HCT116 (cell line): ENCODE measurements at regions not wholly inside any gene's neighbourhood (a gene's known extent, or its start where the extent isn't known, plus 50 kb on each side); places are given as distances from the start of the nearest gene placed in this dataset.

Experiments
- ATAC-seq: fragments of 200-7000 bp; cut with Tn5 transposase; 2 replicates; pipeline ENCODE4 v1.9.1; 2020; ENCODE audit warnings: mild to moderate bottlenecking, moderate library complexity
- BruUV-seq: library from RNA; stranded (reverse); fragments of 400-500 nt; replicated peaks from 2 replicates; lab custom pipeline; 2021; lab: Mats Ljungman, UMichigan
- CTCF ChIA-PET: fragments of 300-600 bp; sonication (Branson Sonifier 250); formaldehyde crosslinking; loops from one replicate; lab custom pipeline; 2021; ENCODE audit warnings: antibody characterized with exemption; lab: Charles Lee
- POLR2A ChIA-PET: fragments of 300-600, 350-600 bp; sonication (Branson Sonifier 250); formaldehyde crosslinking; loops from one replicate; lab custom pipeline; 2021; ENCODE audit warnings: antibody characterized with exemption; lab: Charles Lee
- RAD21 ChIA-PET, 2 experiments: fragments of 300-600 bp; sonication (Branson Sonifier 250); formaldehyde crosslinking; loops; one replicate each; lab custom pipeline; 2023; ENCODE audit warnings: low total read pairs in 2 of 2; ENCODE audit not compliant: uncharacterized antibody in 2 of 2, unreplicated experiment in 2 of 2, low non-redundant PET in 1 of 2; lab: Charles Lee
- DNase-seq: peaks from one replicate; pipeline ENCODE4 v3.0.0-alpha.2; 2010; ENCODE audit warnings: low read depth, low spot score
- H2AFZ ChIP-seq: fragments of 200-600 bp; shearing (Covaris generic), sonication (generic); 2 replicates; pipeline ENCODE4 v1.6.1; 2017; ENCODE audit warnings: low read depth, mixed run types, mixed read lengths, antibody characterized with exemption, low read length; ENCODE audit not compliant: poor library complexity, severe bottlenecking
- H3K27ac ChIP-seq: 2 replicates; pipeline ENCODE4 v1.5.1; 2012; ENCODE audit warnings: low read depth, low read length
- H3K27me3 ChIP-seq: fragments of 200-600 bp; sonication (generic); 2 replicates; pipeline ENCODE4 v1.6.1; 2016; ENCODE audit warnings: mixed run types, low read length, mixed read lengths; ENCODE audit not compliant: insufficient read depth
- H3K36me3 ChIP-seq, 2 experiments: fragments of 200-500 bp in 1 of 2; fragments of 200-600 bp in 1 of 2; sonication (Bioruptor generic) in 1 of 2; sonication (generic) in 1 of 2; 2 replicates each; pipeline versions ENCODE4 v1.5.1 to v1.6.1; 2014 to 2016; ENCODE audit warnings: low read length in 2 of 2, inconsistent platforms in 1 of 2, mixed read lengths in 1 of 2, mixed run types in 1 of 2; ENCODE audit not compliant: insufficient read depth in 2 of 2, control insufficient read depth in 1 of 2
- H3K4me1 ChIP-seq, 2 experiments: fragments of 200-600 bp in 1 of 2; sonication (generic) in 1 of 2; 2 replicates each; pipeline versions ENCODE4 v1.5.1 to v1.6.1; 2012 to 2017; ENCODE audit warnings: low read length in 2 of 2, inconsistent platforms in 1 of 2, mild to moderate bottlenecking in 1 of 2, mixed read lengths in 1 of 2, mixed run types in 1 of 2, moderate library complexity in 1 of 2; ENCODE audit not compliant: insufficient read depth in 2 of 2, control insufficient read depth in 1 of 2
- H3K4me2 ChIP-seq: fragments of 200-600 bp; sonication (generic); 2 replicates; pipeline ENCODE4 v1.6.1; 2017; ENCODE audit warnings: mixed run types, low read length, mixed read lengths
- H3K4me3 ChIP-seq, 2 experiments: fragments of 200-600 bp in 1 of 2; sonication (generic) in 1 of 2; replicated peaks in 1 of 2; 2 replicates each; pipeline ENCODE4 v1.5.1; 2011 to 2016; ENCODE audit warnings: low read length in 2 of 2, control low read depth in 1 of 2, low read depth in 1 of 2, mild to moderate bottlenecking in 1 of 2, mixed read lengths in 1 of 2, mixed run types in 1 of 2
- H3K79me2 ChIP-seq: fragments of 200-600 bp; sonication (generic); 2 replicates; pipeline ENCODE4 v1.6.1; 2017; ENCODE audit warnings: mild to moderate bottlenecking, mixed run types, low read length, moderate library complexity, mixed read lengths; ENCODE audit not compliant: insufficient read depth
- H3K9ac ChIP-seq: fragments of 200-600 bp; sonication (generic); 2 replicates; pipeline ENCODE4 v1.6.1; 2016; ENCODE audit warnings: low read length, mixed read lengths
- H3K9me2 ChIP-seq: fragments of 200-600 bp; sonication (generic), shearing (Covaris generic); 2 replicates; pipeline ENCODE4 v1.6.1; 2017; ENCODE audit warnings: mixed run types, mild to moderate bottlenecking, moderate library complexity; ENCODE audit not compliant: insufficient read depth
- H3K9me3 ChIP-seq, 2 experiments: fragments of 200-500 bp in 1 of 2; fragments of 200-600 bp in 1 of 2; sonication (Bioruptor generic) in 1 of 2; sonication (generic) in 1 of 2; 2 replicates each; pipeline ENCODE4 v1.6.1; 2014 to 2017; ENCODE audit warnings: low read length in 2 of 2, mixed read lengths in 2 of 2, inconsistent platforms in 1 of 2, low read depth in 1 of 2, mild to moderate bottlenecking in 1 of 2, mixed run types in 1 of 2, moderate library complexity in 1 of 2; ENCODE audit not compliant: control insufficient read depth in 1 of 2, insufficient read depth in 1 of 2
- H4K20me1 ChIP-seq: fragments of 200-600 bp; sonication (generic), shearing (Covaris generic); 2 replicates; pipeline ENCODE4 v1.6.1; 2017; ENCODE audit warnings: mixed run types, mild to moderate bottlenecking, moderate library complexity; ENCODE audit not compliant: insufficient read depth
- CBX3 ChIP-seq: IDR thresholded peaks from 2 replicates; pipeline ENCODE4 v1.6.1; 2012; ENCODE audit warnings: low read depth
- EZH2 ChIP-seq: fragments of 200-600 bp; sonication (generic); IDR thresholded peaks from 2 replicates; pipeline ENCODE4 v1.6.1; 2017; ENCODE audit warnings: antibody characterized with exemption, mixed run types
- POLR2A ChIP-seq: IDR thresholded peaks from 2 replicates; pipeline ENCODE4 v1.7.0; 2011; ENCODE audit warnings: borderline replicate concordance; ENCODE audit not compliant: insufficient read depth, insufficient read length; ENCODE audit errors: extremely low read depth
- SIN3A ChIP-seq: IDR thresholded peaks from 2 replicates; pipeline ENCODE4 v1.6.1; 2012; ENCODE audit warnings: low read depth
- TCF7L2 ChIP-seq: IDR thresholded peaks from 2 replicates; pipeline ENCODE4 v1.7.0; 2011; ENCODE audit warnings: borderline replicate concordance, inconsistent platforms; ENCODE audit not compliant: insufficient read depth, insufficient read length; ENCODE audit errors: extremely low read depth
- intact Hi-C: fragments of 100-400 bp; cut with micrococcal nuclease; formaldehyde crosslinking; loops from 2 replicates; pipeline ENCODE4 v1.10.0; 2022
- TF ChIP-seq, protein P1 (sequence below): IDR thresholded peaks from 2 replicates; pipeline ENCODE4 v1.6.1; 2012

DNA sequence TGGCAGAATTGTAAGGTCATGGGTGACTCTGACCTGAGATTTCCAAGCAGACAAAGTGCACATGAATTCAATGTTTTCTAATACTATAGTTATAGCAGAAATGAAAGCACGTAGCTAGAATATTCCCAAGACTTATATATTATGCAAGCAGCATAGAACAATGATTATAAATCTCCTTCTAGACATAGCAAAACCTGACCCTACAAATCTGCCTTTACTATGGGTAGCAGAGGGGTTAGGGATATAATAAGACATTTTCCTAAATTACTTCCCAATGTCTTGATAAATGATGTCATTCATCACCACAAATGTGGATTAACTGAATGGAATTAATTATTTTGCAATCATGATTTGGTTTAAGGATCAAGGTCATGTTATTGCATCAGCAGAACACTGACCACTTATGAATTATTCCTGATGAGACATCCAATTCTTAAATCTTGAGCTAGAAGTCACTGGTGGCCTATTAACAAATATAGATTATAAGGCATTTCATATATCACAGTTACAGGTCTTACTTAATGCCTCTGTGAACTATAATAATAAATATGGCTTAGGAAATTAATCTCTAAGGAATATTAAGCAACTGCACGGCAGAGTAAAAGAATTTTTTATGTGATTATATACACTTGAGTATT, 776.6 kb downstream of the AMY1C start:
- POLR2A ChIA-PET = no interaction called here
- BruUV-seq = no TSS peak
- Histone ChIP-seq H3K27me3 (no peaks in the 10 kb centered on the region), H3K36me3 (no peaks in the 10 kb centered on the region)
- intact Hi-C loops = no loop called here
- RAD21 ChIA-PET = no interaction called here
- no peak for TF ChIP-seq POLR2A
- no peak for TF ChIP-seq TCF7L2
- no peak for TF ChIP-seq SIN3A
- no peak for TF ChIP-seq CBX3
- TF ChIP-seq, protein P1, sequence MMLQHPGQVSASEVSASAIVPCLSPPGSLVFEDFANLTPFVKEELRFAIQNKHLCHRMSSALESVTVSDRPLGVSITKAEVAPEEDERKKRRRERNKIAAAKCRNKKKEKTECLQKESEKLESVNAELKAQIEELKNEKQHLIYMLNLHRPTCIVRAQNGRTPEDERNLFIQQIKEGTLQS = no peak
- TF ChIP-seq, all 23 proteins: peak for 0
- peaks cover 3 to 7% of the 10 kb centered on the region in 2 experiments; a peak in 2 of 4 replicates for H3K9me3 ChIP-seq
- CTCF ChIA-PET = no interaction called here
- no peaks in the 10 kb centered on the region for H3K79me2 ChIP-seq
- no peak for ATAC-seq
- H3K4me3 ChIP-seq = no peak overlapping the region
- H3K27ac ChIP-seq = no peak overlapping the region
- no peaks in the 10 kb centered on the region for H4K20me1 ChIP-seq
- H2AFZ ChIP-seq = no peak overlapping the region
- no peaks in the 10 kb centered on the region for H3K9me2 ChIP-seq
- no peak overlapping the region for H3K4me2 ChIP-seq
- H3K4me1 ChIP-seq = no peaks in the 10 kb centered on the region
- no peak for DNase-seq
- no peak overlapping the region for H3K9ac ChIP-seq

DNA sequence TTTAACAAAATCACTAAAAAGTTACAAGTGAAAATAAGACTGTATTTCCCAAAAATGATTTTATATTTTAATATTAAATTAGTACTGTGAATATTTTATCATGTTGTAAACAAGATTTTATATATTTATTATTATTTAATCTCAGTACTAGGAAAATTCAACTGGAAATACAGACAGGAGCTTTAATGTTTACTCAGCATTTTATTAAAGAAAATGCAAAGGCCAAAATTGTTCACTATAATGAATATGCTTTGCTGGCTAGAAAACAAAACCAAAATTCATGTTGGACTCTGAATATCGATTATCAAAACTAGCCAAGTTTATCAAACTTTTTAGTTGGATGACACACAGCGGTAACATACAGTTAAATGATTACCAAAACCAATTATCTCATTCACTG, 782.3 kb downstream of the AMY1C start:
- no peak overlapping the region for H3K9ac ChIP-seq
- no peaks in the 10 kb centered on the region for H3K36me3 ChIP-seq
- no peaks in the 10 kb centered on the region for H4K20me1 ChIP-seq
- TF ChIP-seq EZH2 = no peak
- TF ChIP-seq, all 23 proteins: peak for 0
- DNase-seq = no peak
- H2AFZ ChIP-seq = no peak overlapping the region
- H3K27ac ChIP-seq = no peak overlapping the region
- CTCF ChIA-PET = no interaction called here
- no TSS peak for BruUV-seq
- H3K9me3 ChIP-seq = peaks cover 3 to 4% of the 10 kb centered on the region in 2 experiments; a peak in 2 of 4 replicates
- no peaks in the 10 kb centered on the region for H3K27me3 ChIP-seq
- H3K79me2 ChIP-seq = no peaks in the 10 kb centered on the region
- POLR2A ChIA-PET = no interaction called here
- no peak overlapping the region for H3K4me3 ChIP-seq
- ATAC-seq = no peak
- no peaks in the 10 kb centered on the region for H3K4me1 ChIP-seq
- no peak overlapping the region for H3K4me2 ChIP-seq
- RAD21 ChIA-PET = no interaction called here
- no peaks in the 10 kb centered on the region for H3K9me2 ChIP-seq
- intact Hi-C loops = loop anchor here (2.0 kb wide), 1 partner anchor 21 kb away; no protein-coding TSS in a partner anchor
